ENCODE measurements at regions not wholly inside any gene's neighbourhood (a gene's known extent, or its start where the extent isn't known, plus 50 kb on each side); places are given as distances from the start of the nearest gene placed in this dataset.

DNA sequence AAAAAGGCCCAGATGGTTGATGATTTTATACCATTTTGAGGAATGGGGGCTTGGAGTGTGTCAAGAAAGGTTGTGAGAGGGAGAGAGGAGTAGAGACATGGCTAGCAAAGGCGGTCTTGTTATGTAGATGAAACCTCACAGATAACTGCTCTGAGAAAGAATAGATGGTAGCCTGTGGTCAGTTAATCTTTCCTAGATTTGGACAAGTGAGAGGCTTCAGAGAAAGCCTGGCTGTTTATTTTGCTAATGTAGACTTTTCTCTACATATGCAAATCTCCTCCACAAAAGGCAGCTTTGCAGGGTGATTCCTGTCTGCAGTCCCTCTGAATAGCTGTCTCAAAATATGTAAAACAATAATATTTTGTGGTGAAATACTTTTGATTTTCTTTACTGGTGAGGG lies 177.3 kb downstream of the OTOL1 start:
- TF ChIP-seq, protein P1, sequence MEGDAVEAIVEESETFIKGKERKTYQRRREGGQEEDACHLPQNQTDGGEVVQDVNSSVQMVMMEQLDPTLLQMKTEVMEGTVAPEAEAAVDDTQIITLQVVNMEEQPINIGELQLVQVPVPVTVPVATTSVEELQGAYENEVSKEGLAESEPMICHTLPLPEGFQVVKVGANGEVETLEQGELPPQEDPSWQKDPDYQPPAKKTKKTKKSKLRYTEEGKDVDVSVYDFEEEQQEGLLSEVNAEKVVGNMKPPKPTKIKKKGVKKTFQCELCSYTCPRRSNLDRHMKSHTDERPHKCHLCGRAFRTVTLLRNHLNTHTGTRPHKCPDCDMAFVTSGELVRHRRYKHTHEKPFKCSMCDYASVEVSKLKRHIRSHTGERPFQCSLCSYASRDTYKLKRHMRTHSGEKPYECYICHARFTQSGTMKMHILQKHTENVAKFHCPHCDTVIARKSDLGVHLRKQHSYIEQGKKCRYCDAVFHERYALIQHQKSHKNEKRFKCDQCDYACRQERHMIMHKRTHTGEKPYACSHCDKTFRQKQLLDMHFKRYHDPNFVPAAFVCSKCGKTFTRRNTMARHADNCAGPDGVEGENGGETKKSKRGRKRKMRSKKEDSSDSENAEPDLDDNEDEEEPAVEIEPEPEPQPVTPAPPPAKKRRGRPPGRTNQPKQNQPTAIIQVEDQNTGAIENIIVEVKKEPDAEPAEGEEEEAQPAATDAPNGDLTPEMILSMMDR (IDR thresholded peaks at IDR 0.05): no peak
- TF ChIP-seq POLR2A (IDR thresholded peaks at IDR 0.05): no peak

Data from body of pancreas (tissue), 4 donors.